ENCODE measurements at regions not wholly inside any gene's neighbourhood (a gene's known extent, or its start where the extent isn't known, plus 50 kb on each side); places are given as distances from the start of the nearest gene placed in this dataset.

DNA sequence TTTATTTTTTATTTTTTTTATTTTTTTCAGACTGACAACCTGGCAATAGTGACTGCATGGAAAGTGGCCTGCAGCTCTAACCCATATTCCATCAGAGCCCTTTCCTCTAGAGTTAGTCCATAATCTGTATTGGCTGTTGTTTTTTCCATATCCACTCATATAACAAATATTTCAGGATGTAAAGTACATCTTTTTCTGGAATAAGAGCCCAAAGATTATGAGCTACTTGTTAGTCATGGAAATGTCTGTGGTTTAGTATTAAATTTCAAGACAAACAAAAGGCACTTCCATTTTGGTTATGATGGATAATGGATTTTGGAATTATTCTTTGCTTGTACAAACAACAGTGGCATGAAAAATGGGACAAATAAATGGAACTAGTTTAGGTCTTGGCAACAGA lies 296.0 kb upstream of the HS3ST1 start (continued):
- TF ChIP-seq, protein P1, sequence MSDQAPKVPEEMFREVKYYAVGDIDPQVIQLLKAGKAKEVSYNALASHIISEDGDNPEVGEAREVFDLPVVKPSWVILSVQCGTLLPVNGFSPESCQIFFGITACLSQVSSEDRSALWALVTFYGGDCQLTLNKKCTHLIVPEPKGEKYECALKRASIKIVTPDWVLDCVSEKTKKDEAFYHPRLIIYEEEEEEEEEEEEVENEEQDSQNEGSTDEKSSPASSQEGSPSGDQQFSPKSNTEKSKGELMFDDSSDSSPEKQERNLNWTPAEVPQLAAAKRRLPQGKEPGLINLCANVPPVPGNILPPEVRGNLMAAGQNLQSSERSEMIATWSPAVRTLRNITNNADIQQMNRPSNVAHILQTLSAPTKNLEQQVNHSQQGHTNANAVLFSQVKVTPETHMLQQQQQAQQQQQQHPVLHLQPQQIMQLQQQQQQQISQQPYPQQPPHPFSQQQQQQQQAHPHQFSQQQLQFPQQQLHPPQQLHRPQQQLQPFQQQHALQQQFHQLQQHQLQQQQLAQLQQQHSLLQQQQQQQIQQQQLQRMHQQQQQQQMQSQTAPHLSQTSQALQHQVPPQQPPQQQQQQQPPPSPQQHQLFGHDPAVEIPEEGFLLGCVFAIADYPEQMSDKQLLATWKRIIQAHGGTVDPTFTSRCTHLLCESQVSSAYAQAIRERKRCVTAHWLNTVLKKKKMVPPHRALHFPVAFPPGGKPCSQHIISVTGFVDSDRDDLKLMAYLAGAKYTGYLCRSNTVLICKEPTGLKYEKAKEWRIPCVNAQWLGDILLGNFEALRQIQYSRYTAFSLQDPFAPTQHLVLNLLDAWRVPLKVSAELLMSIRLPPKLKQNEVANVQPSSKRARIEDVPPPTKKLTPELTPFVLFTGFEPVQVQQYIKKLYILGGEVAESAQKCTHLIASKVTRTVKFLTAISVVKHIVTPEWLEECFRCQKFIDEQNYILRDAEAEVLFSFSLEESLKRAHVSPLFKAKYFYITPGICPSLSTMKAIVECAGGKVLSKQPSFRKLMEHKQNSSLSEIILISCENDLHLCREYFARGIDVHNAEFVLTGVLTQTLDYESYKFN (CRISPR knock-in tag; conservative IDR thresholded peaks at IDR 0.05), result no peak

DNA sequence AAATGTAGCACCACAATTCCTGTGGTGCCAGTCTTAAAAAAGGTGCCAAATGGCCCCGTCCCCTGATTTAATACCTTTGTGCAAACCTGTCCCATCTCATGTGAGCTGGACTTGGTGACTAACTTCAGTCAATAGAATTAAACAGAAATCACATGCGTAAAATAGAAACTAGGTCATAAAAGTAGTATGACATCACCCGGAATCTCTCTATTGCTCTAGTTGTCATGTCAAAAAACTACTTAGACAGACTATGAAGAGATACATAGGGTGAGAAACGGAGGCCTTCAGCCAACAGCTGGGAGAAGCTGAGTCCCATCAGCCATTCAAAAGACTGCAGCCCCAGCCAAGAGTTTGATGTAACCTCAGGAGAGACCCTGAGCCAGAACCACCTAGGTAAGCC lies 293.5 kb upstream of the HS3ST1 start:
- no TSS peak for BruUV-seq (replicated peaks)
- no peaks in the 10 kb centered on the region for H4K20me1 ChIP-seq (ENCODE audit: insufficient read depth, low read length)
- in situ Hi-C loops (cut with HindIII; ENCODE audit: extremely low pct_ligation_motif_present, low pct_unique_long_range_greater_than_20kb), result loop anchor here (25.0 kb wide), 2 partner anchors 110 to 1135 kb away; no protein-coding TSS in a partner anchor
- ATAC-seq (no peak), FAIRE-seq (no peak), DNase-seq (ENCODE audit: low spot score) (no peak)
- TF ChIP-seq KLF16 (CRISPR knock-in tag; IDR thresholded peaks at IDR 0.05) (no peak), ZSCAN22 (CRISPR knock-in tag; IDR thresholded peaks at IDR 0.05) (no peak), ATF7 (IDR thresholded peaks at IDR 0.05) (peak; percentile 13; the same call in 1 of the 2 replicates), ATF7 (CRISPR knock-in tag; IDR thresholded peaks at IDR 0.05) (no peak)
- TF ChIP-seq, protein P2, sequence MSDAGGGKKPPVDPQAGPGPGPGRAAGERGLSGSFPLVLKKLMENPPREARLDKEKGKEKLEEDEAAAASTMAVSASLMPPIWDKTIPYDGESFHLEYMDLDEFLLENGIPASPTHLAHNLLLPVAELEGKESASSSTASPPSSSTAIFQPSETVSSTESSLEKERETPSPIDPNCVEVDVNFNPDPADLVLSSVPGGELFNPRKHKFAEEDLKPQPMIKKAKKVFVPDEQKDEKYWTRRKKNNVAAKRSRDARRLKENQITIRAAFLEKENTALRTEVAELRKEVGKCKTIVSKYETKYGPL (CRISPR knock-in tag; IDR thresholded peaks at IDR 0.05), result no peak
- TF ChIP-seq, protein P3, sequence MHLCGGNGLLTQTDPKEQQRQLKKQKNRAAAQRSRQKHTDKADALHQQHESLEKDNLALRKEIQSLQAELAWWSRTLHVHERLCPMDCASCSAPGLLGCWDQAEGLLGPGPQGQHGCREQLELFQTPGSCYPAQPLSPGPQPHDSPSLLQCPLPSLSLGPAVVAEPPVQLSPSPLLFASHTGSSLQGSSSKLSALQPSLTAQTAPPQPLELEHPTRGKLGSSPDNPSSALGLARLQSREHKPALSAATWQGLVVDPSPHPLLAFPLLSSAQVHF (CRISPR knock-in tag; IDR thresholded peaks at IDR 0.05), result no peak
- TF ChIP-seq, protein P4, sequence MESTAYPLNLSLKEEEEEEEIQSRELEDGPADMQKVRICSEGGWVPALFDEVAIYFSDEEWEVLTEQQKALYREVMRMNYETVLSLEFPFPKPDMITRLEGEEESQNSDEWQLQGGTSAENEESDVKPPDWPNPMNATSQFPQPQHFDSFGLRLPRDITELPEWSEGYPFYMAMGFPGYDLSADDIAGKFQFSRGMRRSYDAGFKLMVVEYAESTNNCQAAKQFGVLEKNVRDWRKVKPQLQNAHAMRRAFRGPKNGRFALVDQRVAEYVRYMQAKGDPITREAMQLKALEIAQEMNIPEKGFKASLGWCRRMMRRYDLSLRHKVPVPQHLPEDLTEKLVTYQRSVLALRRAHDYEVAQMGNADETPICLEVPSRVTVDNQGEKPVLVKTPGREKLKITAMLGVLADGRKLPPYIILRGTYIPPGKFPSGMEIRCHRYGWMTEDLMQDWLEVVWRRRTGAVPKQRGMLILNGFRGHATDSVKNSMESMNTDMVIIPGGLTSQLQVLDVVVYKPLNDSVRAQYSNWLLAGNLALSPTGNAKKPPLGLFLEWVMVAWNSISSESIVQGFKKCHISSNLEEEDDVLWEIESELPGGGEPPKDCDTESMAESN (CRISPR knock-in tag; conservative IDR thresholded peaks at IDR 0.05), result no peak
- no peak overlapping the region for H3K9ac ChIP-seq (ENCODE audit: insufficient read depth, low read depth, low read length)
- H2AFZ ChIP-seq (ENCODE audit: low read length), result no peak overlapping the region
- H3K36me3 ChIP-seq (replicated peaks in 1 of 2; ENCODE audit: control insufficient read depth in 1 of 2, insufficient read depth in 2 of 2, low read length in 2 of 2), result no peaks in the 10 kb centered on the region
- H3K4me3 ChIP-seq (replicated peaks in 1 of 3; ENCODE audit: insufficient read depth in 1 of 3, low read depth in 2 of 3, low read length in 3 of 3), result no peak overlapping the region
- intact Hi-C loops (cut with micrococcal nuclease; ENCODE audit: unreplicated experiment), result loop anchor here (5.0 kb wide), 1 partner anchor 1140 kb away; no protein-coding TSS in a partner anchor
- POLR2A ChIA-PET, result no interaction called here
- H3K27me3 ChIP-seq (ENCODE audit: control insufficient read depth in 1 of 2, insufficient read depth in 2 of 2, low read length in 2 of 2), result no peaks in the 10 kb centered on the region
- WGBS (ENCODE audit: low lambda C conversion rate), result 0% methylated on average over 4 of the region's 4 CpGs
- CTCF ChIA-PET (ENCODE audit: low intra/inter-chr PET ratio, low total read pairs), result no interaction called here
- peaks cover 39% of the 10 kb centered on the region for H3K9me3 ChIP-seq (ENCODE audit: low read length)
- H3K4me2 ChIP-seq (ENCODE audit: low read depth, low read length), result no peak overlapping the region
- H3K27ac ChIP-seq (ENCODE audit: extremely low read length, insufficient read depth, low read length), result no peak overlapping the region
- H3K79me2 ChIP-seq (ENCODE audit: insufficient read depth, low read length), result no peaks in the 10 kb centered on the region
- H3K4me1 ChIP-seq (ENCODE audit: insufficient read depth, low read length), result no peaks in the 10 kb centered on the region

Measured in HepG2 (cell line).